Breast epithelium (tissue), 4 donors: ENCODE measurements at regions not wholly inside any gene's neighbourhood (a gene's known extent, or its start where the extent isn't known, plus 50 kb on each side); places are given as distances from the start of the nearest gene placed in this dataset.

Experiments
- DNase-seq, 2 donors: peaks; one replicate each; pipeline ENCODE4 v3.0.0-alpha.2; 2019; ENCODE audit warnings: low spot score in 2 of 2
- H3K27ac ChIP-seq, 2 donors: fragments of 200-600 bp; sonication (generic) in 1 of 2; one replicate each; pipeline ENCODE4 v1.5.1; 2016 to 2019; ENCODE audit warnings: mild to moderate bottlenecking in 1 of 2
- H3K27me3 ChIP-seq, 2 donors: fragments of 200-600 bp; sonication (generic) in 1 of 2; one replicate each; pipeline versions ENCODE4 v1.5.1 to v1.6.0; 2017 to 2019; ENCODE audit warnings: control low read depth in 1 of 2, mild to moderate bottlenecking in 1 of 2
- H3K36me3 ChIP-seq: fragments of 200-600 bp; one replicate; pipeline ENCODE4 v1.5.1; 2019
- H3K4me1 ChIP-seq, 2 donors: fragments of 200-600 bp; sonication (generic); one replicate each; pipeline ENCODE4 v1.5.1; 2016 to 2019; ENCODE audit warnings: control low read depth in 1 of 2
- H3K4me3 ChIP-seq, 3 donors: fragments of 200-600 bp; sonication (generic); 1 replicate in 2 of 3; 2 replicates in 1 of 3; pipeline ENCODE4 v1.5.1; 2016 to 2019; ENCODE audit warnings: mild to moderate bottlenecking in 3 of 3, moderate library complexity in 2 of 3
- H3K9me3 ChIP-seq, 2 donors: fragments of 200-600 bp; sonication (generic) in 1 of 2; one replicate each; pipeline ENCODE4 v1.5.1; 2016 to 2019; ENCODE audit warnings: control low read depth in 1 of 2
- POLR2A ChIP-seq: fragments of 450-650 bp; IDR thresholded peaks from one replicate; pipeline ENCODE4 v1.6.1; 2016; ENCODE audit warnings: antibody characterized with exemption, mild to moderate bottlenecking, moderate library complexity
- POLR2AphosphoS5 ChIP-seq, 3 donors: sonication (generic); formaldehyde crosslinking; IDR thresholded peaks; one replicate each; pipeline ENCODE4 v1.6.1; 2017; ENCODE audit warnings: antibody characterized with exemption in 3 of 3
- intact Hi-C: fragments of 100-400 bp; cut with DNase I; formaldehyde crosslinking; loops from one replicate; pipeline ENCODE4 v1.15.1; 2023; ENCODE audit warnings: low total_unique reads
- TF ChIP-seq, protein P1 (sequence below), 3 donors: fragments of 450-650 bp; IDR thresholded peaks; one replicate each; pipeline ENCODE4 v1.5.1; 2016 to 2017; ENCODE audit warnings: antibody characterized with exemption in 3 of 3, mild to moderate bottlenecking in 3 of 3, moderate library complexity in 3 of 3

DNA sequence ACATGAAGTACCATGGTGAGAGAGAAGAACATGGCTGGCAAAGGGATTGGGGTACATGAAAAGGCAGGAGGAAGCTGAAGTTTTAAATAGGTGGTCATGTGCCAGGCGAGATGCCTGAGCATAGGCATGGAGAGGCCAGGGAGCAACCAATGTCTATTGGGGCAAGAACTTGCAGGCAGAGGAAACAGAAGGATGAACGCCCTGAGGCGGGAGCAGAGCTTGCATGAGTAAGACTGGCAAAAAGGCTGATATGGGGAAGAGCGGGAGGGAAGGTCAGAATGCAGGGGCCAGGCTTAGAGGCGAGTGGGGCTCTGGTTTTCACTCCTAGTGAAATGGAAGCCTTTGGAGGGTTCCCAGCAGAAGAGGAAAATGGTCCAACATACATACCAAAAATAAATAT, 52.5 kb upstream of the VSTM5 start:
- Histone ChIP-seq H3K27ac (no peak overlapping the region), H3K9me3 (no peaks in the 10 kb centered on the region), H3K4me3 (no peak overlapping the region), H3K4me1 (no peaks in the 10 kb centered on the region), H3K27me3 (no peaks in the 10 kb centered on the region), H3K36me3 (no peaks in the 10 kb centered on the region)
- DNase-seq = no peak
- intact Hi-C loops = no loop called here
- no peak for TF ChIP-seq POLR2A
- TF ChIP-seq, protein P1, sequence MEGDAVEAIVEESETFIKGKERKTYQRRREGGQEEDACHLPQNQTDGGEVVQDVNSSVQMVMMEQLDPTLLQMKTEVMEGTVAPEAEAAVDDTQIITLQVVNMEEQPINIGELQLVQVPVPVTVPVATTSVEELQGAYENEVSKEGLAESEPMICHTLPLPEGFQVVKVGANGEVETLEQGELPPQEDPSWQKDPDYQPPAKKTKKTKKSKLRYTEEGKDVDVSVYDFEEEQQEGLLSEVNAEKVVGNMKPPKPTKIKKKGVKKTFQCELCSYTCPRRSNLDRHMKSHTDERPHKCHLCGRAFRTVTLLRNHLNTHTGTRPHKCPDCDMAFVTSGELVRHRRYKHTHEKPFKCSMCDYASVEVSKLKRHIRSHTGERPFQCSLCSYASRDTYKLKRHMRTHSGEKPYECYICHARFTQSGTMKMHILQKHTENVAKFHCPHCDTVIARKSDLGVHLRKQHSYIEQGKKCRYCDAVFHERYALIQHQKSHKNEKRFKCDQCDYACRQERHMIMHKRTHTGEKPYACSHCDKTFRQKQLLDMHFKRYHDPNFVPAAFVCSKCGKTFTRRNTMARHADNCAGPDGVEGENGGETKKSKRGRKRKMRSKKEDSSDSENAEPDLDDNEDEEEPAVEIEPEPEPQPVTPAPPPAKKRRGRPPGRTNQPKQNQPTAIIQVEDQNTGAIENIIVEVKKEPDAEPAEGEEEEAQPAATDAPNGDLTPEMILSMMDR (IDR thresholded peaks at IDR 0.05) = no peak
- TF ChIP-seq POLR2AphosphoS5 (IDR thresholded peaks at IDR 0.05) = no peak

DNA sequence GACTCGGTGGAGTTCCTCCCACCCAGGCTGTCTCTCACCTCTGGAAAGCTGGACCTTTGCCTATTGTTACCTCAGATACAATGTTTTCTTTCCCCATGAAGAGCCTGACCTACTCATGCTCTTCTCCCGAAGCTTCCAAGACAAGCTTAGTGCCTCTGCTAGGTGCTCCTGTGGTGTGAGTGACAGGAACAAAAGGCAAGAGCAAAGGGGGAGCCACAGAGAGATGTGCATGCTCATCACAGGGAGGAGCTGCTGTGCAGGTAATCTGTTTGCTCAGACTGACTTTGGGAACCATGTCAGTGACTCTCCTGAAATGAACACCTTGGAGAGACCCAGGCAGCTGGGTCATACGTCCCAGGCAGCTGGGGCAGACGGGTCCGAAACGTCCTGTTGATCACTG, 53.6 kb upstream of the VSTM5 start:
- Histone ChIP-seq H3K27me3 (no peaks in the 10 kb centered on the region), H3K9me3 (no peaks in the 10 kb centered on the region), H3K36me3 (no peaks in the 10 kb centered on the region), H3K4me1 (no peaks in the 10 kb centered on the region), H3K27ac (no peak overlapping the region), H3K4me3 (no peak overlapping the region)
- no peak for DNase-seq
- TF ChIP-seq POLR2AphosphoS5 (IDR thresholded peaks at IDR 0.05) (no peak), POLR2A (no peak)
- TF ChIP-seq, protein P1 (IDR thresholded peaks at IDR 0.05) = no peak
- intact Hi-C loops = no loop called here

DNA sequence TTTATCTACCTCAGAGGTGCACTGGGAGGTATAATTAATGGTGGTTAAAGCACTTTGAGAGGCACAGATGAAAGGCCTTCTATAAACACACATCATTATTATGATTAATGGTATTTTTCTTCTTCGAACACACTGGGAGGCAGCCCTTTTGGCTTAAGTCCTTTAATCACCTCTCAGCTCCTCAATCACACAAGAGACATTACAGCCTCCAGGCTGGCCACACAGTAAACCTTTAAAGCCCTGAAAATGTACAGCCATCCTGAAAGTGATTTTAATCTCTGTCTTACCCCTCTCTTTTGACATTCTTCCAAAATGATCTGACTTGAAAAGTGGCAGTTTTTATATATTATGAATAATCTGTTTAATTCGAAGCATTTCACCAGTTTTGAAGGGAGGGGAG, 54.3 kb upstream of the VSTM5 start:
- intact Hi-C loops = no loop called here
- no peaks in the 10 kb centered on the region for H3K27me3 ChIP-seq
- H3K4me1 ChIP-seq = no peaks in the 10 kb centered on the region
- no peak for TF ChIP-seq POLR2AphosphoS5 (IDR thresholded peaks at IDR 0.05)
- TF ChIP-seq POLR2A = no peak
- TF ChIP-seq, protein P1 (IDR thresholded peaks at IDR 0.05) = no peak
- DNase-seq = no peak
- no peak overlapping the region for H3K27ac ChIP-seq
- no peak overlapping the region for H3K4me3 ChIP-seq
- H3K9me3 ChIP-seq = no peaks in the 10 kb centered on the region
- no peaks in the 10 kb centered on the region for H3K36me3 ChIP-seq

DNA sequence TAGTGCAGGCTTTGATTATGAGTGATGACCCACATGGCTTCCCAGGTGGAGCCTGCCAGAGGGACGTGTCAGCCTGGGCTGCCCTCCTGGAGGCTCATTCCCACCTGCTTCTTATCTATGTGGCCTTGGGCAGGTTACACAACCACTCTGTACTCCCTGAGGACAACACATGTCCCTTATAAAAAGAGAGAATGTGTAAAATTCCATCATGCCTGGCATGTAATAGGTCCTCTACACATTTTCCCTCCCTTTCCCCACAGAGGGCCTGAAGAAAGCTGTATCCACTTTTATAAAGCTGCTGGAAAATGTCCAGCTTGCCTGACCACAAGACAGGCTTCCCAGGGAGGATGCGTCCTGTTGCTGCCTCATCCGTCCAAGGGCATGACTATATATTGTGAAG, 55.0 kb upstream of the VSTM5 start:
- no peak overlapping the region for H3K27ac ChIP-seq
- no peaks in the 10 kb centered on the region for H3K36me3 ChIP-seq
- no peak for DNase-seq
- no peaks in the 10 kb centered on the region for H3K9me3 ChIP-seq
- no peaks in the 10 kb centered on the region for H3K4me1 ChIP-seq
- intact Hi-C loops = no loop called here
- H3K4me3 ChIP-seq = no peak overlapping the region
- TF ChIP-seq, protein P1 (IDR thresholded peaks at IDR 0.05) = no peak
- TF ChIP-seq POLR2AphosphoS5 (IDR thresholded peaks at IDR 0.05) = no peak
- TF ChIP-seq POLR2A = no peak
- H3K27me3 ChIP-seq = no peaks in the 10 kb centered on the region

DNA sequence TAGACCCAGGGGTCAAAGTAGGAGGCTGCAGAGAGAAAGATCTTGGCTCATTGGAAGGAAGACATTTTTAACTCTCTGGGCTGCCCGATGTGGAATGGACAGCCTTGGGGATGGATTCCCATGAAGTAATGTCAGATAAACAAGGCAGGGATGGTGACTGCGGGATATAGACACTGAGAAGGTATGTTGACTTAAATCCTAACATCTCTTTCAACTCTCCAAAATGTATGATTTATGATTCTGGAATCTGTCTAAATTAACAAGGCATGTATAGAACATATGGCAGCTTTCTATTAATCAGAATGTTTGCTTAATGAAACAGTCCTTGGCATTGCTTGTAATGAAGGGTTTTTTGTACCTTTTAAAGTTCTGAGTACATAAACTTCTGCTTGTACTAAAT, 56.1 kb upstream of the VSTM5 start:
- Histone ChIP-seq H3K4me1 (no peaks in the 10 kb centered on the region), H3K27me3 (no peaks in the 10 kb centered on the region), H3K9me3 (no peaks in the 10 kb centered on the region), H3K27ac (no peak overlapping the region), H3K36me3 (no peaks in the 10 kb centered on the region), H3K4me3 (no peak overlapping the region)
- intact Hi-C loops = no loop called here
- no peak for DNase-seq
- no peak for TF ChIP-seq POLR2A
- TF ChIP-seq, protein P1 (IDR thresholded peaks at IDR 0.05) = no peak
- TF ChIP-seq POLR2AphosphoS5 (IDR thresholded peaks at IDR 0.05) = no peak
